LoVo (cell line): ENCODE measurements at regions not wholly inside any gene's neighbourhood (a gene's known extent, or its start where the extent isn't known, plus 50 kb on each side); places are given as distances from the start of the nearest gene placed in this dataset.
"Not testable (repeated sequence)": the region's sequence is repeated elsewhere in the genome, so short reads cannot be mapped to it uniquely, and the experiment has no call there.

Experiments used
- DNase-seq: peaks from one replicate; pipeline ENCODE4 v3.0.0-alpha.2; 2016; ENCODE audit warnings: low spot score

DNA sequence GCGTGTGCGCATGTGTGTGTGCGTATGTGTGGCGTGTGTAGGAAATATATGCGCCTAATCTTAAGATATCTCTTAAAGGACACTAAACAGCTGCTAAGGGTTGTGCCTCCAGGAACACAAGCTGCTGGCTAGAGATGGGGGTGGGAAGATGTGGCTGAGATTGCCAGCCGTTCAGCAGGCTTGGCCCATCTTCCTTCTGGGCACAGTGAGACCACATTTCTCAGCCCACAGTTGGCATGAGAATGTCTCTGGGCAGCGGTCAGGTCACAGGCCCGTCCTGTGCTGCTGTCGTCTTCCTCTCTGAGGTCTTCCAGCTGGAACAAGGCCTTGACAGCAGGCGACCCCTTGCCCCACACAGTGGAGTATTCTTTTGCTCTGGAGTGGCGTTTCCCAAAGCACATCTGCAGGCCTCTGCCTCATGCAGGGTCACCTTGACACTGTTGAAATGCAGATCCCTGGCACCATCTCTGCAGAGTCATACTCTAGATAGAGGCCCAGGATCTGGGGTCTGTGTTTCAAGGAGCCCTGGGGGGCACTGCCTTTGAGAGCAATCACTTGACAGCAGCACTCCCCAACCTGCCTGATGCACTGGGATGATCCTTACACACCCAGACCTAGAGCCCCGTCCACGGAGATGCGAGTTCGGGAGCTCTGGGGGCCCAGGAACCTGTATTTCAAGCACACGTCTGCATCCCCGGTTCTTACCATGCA lies 335.5 kb upstream of the SFSWAP start:
- no peak for DNase-seq

DNA sequence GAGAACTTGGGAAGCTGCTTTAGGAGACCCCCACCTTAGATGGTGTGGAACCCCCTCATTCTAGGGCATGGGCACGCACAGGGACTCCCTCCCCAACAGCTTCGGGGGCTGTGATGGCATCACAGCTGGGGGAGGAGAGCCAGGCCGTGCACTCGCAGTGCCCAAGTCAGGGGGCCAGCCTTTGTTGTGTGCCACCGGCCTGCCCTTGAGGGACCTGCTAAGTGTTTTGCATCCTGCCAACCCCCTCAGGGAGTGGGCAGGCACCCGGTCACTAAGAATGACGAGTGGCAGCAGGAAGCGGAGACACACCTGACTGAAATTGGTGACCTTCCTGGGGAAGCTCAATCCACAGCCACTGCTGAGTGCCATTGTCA lies 334.9 kb upstream of the SFSWAP start:
- no peak for DNase-seq

DNA sequence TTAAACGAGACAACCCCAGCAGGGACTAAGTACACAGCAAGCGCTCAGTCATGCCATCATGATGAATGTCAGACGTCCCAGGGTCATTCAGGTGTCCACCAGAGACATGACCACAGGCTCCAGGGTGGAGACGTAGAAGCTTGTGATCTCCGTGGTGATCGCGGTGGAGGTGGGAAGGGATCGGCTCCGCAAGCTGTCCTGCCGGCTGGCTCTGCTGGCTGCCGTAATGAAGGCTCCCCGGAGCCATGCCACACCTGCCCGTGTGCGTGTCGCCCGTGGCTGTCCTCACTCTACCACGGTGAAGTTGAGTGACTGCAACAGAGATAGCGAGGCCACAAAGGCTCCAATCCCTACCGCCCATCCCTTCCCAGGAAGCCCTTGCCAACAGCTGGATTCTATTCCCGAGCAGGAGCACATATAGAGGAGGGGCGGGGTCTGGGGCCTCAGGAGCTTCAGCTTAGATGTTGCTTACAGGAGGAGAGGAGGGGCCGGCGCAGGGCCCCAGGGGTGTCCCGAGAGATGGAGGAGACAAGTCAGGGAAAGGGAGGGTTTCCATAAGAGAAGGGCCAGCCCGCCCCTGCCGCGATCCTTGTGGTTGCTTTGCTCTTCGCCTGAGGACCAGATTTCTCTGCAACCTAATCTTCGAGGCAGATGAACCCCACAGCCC lies 332.6 kb upstream of the SFSWAP start:
- DNase-seq: no peak

DNA sequence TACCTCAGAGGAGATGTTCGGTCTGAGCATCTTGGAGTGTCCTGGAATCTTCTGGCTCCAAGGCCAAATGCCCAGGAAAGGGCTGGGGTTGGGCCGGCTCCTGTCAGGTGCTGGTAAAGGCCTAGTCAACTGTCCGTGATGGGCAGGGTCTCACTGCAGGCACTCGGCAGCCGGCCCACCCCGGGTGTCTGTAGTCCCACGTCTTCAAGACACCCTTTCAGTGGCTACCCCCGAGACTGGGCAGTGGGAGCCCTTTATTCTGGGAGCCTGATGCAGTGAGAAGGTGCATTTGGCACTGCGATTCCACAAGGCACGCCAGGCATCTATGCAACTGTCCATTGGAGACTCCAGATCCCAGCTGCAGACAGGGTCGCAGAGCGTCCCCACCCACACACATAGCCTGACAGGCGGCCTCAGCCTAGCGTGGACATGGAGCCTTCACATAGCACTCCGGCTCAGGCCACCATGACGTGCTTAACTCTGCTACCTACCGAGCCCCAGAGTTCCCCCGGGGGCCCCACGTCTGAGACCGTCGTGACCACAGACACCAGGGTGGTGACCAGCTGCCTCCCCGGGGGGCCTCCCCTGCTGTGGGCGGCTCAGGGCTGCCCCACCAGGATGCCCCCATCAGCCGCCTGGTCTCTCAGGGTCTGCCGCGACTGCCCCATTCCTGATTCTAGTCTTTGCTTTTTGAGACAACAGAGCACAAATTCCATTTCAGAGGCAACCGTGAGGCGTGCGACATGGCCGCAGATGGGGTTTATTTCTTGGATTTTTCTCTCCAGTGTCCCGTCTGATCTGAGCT lies 331.8 kb upstream of the SFSWAP start:
- no peak for DNase-seq

DNA sequence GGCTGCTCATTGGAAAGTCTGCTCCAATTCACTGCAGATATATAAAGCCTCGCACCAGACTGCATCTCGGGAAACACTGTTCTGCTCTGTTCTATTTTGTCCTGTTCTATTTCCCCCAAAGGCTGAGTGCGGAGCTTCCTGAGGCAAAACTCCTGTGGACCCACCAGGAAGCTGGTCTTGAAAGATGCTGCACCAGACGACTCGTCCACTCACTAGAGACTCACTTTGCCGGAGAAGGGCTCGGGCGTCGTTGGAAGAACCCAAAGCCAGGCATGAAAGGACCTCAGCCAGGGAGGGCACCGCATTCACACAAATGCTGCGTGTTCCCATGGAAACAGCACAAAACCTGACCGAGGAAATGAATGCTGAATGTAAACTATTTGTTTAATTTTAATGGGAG lies 331.2 kb upstream of the SFSWAP start:
- DNase-seq: no peak

DNA sequence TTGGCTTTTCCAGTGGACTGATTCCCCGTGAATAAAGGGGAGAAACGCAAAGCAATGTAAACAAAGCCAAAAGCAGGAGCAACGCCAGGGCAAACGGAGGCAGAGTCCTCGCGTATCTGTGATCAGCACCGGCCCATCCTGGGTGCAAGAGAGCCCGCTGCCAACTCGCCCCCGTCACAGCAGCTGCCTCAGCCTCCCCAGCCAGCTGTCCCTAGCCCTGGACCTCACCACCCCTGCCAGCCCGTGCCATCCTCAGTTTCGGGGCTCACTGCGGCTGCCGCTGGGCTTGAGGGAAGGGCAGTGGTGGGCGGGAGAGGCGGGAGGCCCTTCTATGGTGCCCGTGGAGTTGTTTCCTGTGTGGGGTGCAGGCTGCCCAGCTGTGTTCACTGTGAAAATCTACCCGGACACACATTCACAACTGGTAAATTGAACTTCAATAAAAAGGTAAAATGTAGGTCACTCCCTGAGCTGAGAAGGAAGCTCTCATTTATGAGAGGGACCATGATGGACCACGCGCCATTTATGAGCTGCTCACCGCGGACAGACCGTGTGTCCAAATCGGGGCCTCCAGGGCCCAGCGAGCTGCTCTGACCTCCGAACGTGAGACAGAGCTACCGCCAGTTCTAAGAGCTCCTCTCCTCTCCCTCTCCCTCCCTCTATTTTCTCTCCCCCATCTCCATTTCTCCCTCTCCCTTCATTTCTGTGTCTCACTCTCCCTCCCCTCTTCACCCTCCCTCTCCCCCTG lies 330.5 kb upstream of the SFSWAP start:
- no peak for DNase-seq

DNA sequence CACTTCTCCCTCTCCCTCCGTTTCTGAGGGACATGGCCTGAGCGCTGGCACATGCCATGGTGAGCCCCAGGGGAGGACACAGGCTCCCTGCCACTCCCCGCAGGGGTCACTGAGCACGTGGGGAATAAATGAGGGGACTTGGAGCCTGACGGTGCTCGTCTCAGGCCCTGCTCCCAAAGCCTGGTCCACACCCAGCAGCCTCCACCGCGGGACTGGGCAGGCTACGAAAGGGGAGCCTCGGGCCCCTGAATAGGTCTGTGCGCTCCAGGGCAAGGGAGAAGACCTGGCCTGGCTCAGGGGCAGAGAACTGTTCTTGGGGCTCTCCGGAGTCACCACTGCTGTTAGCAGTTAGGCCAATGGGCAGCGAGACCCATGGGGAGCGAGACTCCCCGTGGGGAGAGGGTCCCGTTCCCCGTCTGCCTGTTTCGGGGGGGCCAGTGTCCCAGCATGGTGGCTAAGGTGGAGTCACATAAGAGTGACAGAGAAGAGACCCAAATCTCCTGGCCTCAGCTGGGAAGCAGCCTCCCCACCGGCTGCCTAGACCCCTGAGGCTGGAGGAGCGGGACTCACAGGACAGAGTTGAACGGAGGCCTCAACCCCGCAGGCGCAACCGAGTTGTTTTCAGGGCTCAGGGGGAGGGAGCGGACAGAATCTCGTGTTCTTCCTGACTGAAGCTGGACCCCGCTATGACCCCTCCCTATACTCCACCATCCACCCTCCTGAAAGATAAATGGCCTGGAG lies 329.8 kb upstream of the SFSWAP start:
- no peak for DNase-seq

DNA sequence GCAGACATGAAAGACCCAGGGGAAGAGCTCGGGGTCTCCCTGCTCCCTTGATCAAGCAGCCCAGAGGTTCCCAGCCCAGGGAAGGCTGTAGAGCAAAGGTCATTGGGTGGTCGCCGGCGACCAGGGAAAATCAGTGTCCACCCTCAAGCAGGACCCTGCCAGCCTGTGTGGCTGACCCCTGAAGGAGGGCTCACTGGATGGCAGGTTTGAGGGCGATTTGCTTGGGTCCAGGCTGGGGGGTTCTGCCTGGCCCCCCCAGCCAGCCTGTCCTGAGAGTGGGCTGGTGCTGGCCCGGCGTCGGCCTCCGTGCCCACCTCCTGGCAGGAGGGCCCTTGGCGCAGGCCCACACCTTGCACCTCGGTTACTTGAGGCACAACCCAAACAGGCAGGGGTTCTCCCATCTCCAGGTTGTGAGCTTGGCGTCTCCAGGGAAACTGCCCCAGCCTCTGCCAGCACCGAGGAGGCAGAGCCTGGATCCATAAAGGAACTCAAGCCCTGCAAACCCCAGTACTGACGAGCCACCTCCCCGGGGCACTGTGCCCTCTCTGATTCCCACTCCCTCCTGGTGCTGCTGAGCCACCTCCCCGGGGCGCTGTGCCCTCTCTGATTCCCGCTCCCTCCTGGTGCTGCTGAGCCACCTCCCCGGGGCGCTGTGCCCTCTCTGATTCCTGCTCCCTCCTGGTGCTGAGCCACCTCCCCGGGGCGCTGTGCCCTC lies 329.0 kb upstream of the SFSWAP start:
- DNase-seq: no peak

DNA sequence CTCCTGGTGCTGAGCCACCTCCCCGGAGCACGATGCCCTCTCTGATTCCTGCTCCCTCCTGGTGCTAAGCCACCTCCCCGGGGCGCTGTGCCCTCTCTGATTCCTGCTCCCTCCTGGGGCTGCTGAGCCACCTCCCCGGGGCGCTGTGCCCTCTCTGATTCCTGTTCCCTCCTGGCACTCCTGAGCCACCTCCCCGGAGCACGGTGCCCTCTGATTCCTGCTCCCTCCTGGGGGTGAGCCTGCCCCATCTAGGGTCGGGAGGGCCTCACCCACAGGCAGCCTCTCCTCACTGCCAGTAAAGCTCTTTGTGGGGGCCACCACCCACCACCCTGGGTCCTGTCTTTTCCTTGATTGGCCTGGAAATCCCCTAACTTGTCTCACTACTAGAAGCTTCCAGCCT lies 327.6 kb upstream of the SFSWAP start:
- no peak for DNase-seq

DNA sequence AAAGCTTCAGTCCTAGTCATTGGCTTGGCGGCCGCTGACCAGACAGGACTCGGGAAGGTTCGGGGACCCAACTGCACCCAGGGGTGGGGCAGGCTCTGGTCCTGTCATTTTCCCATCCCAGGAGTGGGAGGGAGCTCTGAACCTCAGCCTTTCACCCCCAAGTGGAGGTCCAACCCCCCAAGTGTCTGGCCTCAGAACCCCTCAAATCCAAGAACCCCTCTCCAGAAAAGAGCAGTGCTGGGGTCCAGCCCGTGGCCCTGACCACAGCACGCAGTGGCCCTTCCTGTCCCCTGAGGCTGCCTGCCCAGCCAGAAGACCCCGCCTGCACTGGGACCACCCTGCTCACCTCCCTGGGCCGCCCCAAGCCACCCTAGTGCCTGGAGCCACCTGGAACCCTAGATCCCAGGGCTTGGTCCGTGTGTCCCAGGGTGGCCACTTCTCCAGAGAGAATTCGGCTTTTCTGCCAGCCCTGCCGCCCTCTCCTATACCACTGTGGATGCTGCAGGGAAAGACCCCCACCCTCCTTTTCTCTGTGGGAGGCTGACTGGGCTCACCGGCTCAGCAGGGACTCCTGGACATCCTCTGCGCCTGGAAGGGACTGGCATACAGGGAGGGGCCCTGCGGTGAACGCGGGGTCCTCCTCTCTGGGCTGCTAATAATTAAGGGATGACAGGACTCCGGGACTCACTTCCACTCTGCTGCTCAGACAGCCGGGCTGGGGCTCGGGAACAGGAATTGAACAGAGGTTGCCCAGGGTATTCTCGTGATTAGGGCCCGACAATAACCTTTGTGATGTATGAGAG lies 326.9 kb upstream of the SFSWAP start:
- no peak for DNase-seq

DNA sequence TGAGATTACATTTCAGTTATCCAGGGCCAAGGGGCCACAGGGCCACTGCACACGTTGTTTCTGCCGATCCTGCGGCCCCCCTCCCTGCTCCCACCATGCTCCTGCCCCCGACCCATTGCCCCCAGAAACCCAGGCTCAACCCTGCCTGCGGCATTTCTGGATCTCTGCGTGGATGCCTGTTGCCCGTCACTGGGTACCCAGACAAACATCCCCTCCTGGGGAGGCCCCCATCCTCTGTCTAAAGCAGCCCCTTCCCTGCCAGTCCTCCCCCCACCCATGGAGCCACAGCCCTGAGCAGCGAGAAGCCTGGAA lies 326.4 kb upstream of the SFSWAP start:
- DNase-seq: no peak

DNA sequence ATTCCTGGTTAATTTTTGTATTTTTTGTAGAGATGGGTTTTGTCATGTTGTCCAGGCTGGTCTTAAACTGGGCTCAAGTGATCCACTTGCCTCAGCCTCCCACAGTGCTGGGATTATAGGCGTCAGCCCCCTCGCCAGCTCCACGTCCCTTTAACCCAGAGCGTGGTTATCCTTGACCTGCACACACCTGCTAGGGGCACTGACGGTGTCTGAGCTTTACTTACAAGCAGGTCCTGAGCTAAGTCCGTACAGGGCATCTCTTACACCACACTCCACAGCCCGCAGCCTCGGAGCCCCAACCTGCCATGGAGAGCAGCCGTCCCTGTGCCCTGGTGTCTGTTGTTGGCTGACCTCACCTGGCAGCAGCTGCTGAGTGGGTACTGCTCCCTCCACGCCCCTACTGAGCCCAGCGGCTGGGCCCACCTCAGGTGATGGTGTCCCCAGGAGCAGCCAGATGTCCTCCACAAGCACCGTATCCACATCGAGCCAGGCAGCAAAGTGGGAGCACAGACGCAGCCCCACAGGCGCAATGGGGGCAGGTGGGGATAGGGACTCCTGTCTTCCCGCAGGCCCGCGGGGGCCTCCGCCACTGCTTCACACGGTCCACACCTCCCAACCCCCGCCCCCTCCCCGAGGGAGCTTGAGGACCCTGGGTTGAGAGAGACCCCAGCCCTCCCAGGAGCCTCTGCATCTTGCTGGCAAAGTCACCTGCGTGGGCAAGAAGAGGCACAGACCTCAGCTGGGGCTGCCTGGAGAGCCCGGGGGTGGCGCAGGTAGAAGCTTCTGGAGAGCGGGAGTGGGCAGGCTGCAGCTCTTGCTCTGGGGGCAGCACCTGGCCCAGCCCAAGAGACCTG lies 325.4 kb upstream of the SFSWAP start:
- no peak for DNase-seq

DNA sequence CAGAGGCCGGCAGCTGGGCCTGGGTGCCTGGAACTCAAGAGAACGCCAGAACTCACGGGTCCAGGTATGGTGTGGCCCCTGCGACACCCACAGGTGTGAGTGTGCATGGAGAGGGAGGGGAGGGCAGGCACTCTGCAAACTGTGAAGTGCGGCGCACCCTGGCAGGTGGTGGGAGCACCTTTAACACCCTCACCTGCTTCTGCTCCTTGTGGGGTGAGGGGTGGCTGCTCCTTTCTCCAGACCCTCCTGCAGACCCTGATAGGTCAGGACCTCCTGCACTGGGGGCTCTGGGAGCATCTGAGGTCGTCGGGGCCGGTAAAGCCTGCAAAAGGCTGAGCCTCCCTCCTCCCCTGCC lies 324.7 kb upstream of the SFSWAP start:
- DNase-seq: no peak

DNA sequence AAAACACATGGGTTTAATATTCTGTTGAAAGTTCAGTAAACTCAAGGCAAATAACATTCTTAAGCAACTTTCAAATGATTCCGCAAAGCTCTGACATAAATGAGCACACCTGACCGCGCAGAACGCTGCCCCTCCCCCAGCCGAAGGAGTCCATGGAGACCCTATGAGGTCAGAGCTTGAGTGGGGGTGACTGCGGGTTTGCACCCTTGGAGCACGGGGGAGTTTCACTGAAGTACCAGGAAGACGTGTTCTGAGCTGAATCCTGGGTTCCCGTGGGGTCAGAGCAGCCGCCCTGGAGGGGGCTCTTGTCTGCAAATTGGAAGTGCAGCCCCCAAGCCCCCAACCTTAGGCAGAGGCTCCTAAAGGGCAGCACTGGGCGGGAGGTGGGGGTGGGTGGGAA lies 324.1 kb upstream of the SFSWAP start:
- DNase-seq: no peak

DNA sequence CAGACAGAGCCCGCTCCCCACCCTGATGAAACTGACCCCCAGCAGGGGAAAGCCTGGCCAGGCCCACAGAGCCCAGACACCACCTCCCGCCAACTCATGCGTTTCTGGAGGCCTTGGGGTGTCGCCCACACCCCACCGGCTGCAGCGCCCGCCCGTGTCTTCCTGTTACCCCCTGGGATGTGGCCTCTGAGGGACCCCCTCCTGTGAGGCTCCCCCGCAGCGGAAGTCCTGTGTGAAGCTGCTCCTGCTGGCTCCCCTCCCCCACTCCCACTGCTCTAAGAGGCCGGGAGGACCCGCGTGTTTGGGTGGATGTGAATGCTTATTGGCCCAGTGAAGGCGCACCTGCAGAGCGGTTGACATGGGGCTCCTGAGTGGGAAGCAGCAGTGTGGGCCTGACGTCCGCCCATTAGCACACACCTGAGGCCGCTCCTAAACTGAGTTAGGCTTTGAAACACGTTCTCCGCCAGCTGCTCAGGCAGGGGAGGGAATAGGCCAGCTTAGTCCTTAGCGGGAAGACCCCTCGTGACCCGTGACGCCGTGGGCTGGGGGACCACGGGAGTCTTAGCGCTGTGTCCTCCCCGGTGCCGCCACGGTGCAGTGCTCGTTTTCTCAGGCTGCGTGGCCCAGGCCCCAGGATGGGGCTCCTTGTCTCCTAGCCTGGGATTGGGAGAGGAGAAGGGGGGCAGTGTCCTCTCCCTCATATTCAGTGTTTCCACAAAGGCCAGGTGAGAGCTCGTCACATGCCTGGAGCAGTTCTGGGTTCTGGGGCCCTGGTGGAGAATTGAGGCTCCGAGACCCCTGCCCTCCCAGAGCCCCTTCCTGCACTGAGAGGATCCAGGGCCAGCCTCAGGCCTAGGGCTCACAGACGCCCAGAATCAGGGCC lies 323.4 kb upstream of the SFSWAP start:
- DNase-seq: no peak

DNA sequence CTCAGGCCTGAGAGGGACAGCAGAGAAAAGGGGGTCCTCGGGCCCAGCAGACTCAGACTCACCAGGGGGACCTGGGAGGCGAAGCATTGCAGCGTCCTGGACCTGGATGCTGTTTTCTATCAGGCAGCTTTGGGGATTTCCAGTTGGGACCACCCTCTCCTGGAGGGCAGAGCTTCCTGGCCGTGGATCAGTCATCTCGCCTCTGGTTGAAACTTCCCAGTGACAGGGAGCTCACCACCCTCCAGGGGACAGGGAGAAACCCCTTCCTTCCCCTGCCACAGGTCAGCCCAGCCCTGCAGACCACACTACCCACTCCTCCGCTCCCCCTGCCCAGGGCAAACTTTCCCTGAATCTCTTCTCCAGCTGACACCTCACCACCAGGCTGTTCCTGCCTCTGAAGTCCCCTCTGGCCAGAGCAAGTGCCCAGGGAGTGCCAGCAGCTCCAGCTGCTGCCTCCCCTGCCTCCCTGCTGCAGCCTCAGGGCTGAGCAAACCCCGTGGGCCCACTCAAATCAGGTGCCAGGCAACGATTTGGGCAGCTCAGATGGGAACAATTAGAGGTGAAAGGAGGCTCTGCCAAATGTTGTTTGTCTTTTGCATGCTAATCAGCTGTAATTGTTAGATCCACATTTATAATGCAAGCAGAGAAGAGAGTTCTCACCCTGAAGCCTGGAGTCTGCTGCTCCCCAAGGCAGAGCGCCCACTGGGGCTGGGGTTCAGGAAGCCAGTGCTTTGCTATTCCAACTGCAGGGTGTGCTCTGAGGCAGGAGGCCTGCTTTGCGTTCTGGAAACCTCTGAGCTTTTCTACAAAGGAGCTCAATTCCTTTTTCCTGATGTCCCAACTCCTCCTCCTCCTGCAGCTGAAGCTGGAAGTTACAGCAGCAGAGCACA lies 322.5 kb upstream of the SFSWAP start:
- not testable (repeated sequence) for DNase-seq
